ENCODE measurements at regions not wholly inside any gene's neighbourhood (a gene's known extent, or its start where the extent isn't known, plus 50 kb on each side); places are given as distances from the start of the nearest gene placed in this dataset.

DNA sequence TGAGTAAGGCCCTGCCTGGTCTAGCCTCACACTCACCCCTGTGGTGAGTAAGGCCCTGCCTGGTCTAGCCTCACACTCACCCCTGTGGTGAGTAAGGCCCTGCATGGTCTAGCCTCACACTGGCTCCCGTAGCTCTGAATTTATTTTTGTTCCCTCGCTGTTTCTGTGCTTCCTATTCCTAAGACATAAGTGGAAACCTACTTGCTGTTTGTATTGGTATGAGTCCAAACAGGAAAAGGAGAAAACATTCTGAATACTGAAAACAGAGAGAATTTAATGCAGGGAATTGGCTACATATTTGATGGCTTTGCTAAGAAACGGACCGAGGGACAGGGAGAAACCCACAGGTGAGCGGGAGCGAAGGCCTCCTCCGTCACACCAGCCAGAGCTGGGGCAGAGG, 267.8 kb downstream of the FOXL1 start:
- intact Hi-C loops (cut with DNase I), result no loop called here

DNA sequence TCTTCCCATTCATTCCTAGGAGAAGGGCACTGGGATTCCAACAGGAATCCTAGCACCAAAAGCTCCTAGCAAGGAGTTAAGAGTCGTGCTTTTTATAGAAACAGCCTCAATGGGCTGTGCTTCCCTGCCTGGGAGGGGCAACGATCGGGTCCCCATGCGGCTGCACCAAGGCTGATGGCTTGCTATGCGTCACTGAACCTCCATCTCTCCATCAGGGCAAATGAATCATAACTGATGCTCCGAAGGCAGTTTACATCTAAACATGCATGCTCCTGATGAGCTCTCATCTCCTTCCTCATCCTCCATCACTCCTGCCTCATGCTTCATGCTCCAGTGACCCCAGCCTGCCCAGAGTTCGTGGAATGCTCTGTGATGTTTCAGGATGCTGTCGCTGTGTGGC, 270.5 kb downstream of the FOXL1 start:
- Histone ChIP-seq H3K27me3 (no peaks in the 10 kb centered on the region), H3K9me3 (no peaks in the 10 kb centered on the region), H3K4me3 (no peak overlapping the region), H3K36me3 (no peaks in the 10 kb centered on the region), H3K27ac (no peak overlapping the region), H3K4me1 (peaks cover 0 to 6% (median 0%) of the 10 kb centered on the region in 12 donors)
- 42 to 53% (median 50%) methylated on average over 8 of the region's 8 CpGs for WGBS, 4 donors
- DNase-seq (no peak), ATAC-seq (no peak)
- TF ChIP-seq POLR2A (IDR thresholded peaks at IDR 0.05), result no peak
- TF ChIP-seq, protein P1, sequence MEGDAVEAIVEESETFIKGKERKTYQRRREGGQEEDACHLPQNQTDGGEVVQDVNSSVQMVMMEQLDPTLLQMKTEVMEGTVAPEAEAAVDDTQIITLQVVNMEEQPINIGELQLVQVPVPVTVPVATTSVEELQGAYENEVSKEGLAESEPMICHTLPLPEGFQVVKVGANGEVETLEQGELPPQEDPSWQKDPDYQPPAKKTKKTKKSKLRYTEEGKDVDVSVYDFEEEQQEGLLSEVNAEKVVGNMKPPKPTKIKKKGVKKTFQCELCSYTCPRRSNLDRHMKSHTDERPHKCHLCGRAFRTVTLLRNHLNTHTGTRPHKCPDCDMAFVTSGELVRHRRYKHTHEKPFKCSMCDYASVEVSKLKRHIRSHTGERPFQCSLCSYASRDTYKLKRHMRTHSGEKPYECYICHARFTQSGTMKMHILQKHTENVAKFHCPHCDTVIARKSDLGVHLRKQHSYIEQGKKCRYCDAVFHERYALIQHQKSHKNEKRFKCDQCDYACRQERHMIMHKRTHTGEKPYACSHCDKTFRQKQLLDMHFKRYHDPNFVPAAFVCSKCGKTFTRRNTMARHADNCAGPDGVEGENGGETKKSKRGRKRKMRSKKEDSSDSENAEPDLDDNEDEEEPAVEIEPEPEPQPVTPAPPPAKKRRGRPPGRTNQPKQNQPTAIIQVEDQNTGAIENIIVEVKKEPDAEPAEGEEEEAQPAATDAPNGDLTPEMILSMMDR (IDR thresholded peaks at IDR 0.05), result no peak
- intact Hi-C loops (cut with DNase I), result no loop called here

More for the DNA sequence above, 267.8 kb downstream of the FOXL1 start:
- Histone ChIP-seq H3K27me3 (no peaks in the 10 kb centered on the region), H3K4me1 (peaks cover 0 to 6% (median 0%) of the 10 kb centered on the region in 12 donors), H3K36me3 (no peaks in the 10 kb centered on the region), H3K9me3 (no peaks in the 10 kb centered on the region), H3K4me3 (no peak overlapping the region), H3K27ac (no peak overlapping the region)
- ATAC-seq, result no peak
- WGBS, 4 donors, result 71 to 81% (median 74%) methylated on average over 7 of the region's 7 CpGs
- no peak for TF ChIP-seq POLR2A (IDR thresholded peaks at IDR 0.05)
- TF ChIP-seq, protein P1 (IDR thresholded peaks at IDR 0.05), result no peak
- DNase-seq, result no peak

DNA sequence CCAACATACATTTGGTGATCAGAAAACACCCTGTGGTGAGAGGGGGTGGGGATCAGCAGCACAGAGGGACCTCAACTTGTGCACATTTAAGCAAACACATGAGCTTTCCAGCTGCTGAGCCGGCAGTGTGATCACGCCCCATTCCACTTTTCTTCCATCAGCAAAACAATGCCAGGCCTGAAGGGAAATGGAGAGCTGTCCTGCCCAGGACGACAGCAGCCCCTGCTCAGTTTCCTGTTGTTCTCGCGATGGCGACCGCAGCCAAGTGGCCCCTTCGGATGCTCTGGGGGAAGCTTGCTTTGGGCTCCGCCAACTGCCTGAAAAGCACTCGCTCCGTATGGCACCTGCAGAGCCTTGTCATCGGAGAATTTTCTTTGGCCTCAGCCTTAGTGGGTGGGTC, 272.3 kb downstream of the FOXL1 start:
- TF ChIP-seq, protein P1 (IDR thresholded peaks at IDR 0.05), result no peak
- TF ChIP-seq POLR2A (IDR thresholded peaks at IDR 0.05), result no peak
- no peaks in the 10 kb centered on the region for H3K27me3 ChIP-seq
- DNase-seq, result no peak
- no peaks in the 10 kb centered on the region for H3K36me3 ChIP-seq
- ATAC-seq, result no peak
- no peak overlapping the region for H3K4me3 ChIP-seq
- intact Hi-C loops (cut with DNase I), result no loop called here
- H3K9me3 ChIP-seq, result no peaks in the 10 kb centered on the region
- WGBS, 4 donors, result 50 to 80% (median 59%) methylated on average over 6 to 12 of the region's 12 CpGs
- no peak overlapping the region for H3K27ac ChIP-seq
- peaks cover 0 to 6% (median 0%) of the 10 kb centered on the region in 12 donors for H3K4me1 ChIP-seq

DNA sequence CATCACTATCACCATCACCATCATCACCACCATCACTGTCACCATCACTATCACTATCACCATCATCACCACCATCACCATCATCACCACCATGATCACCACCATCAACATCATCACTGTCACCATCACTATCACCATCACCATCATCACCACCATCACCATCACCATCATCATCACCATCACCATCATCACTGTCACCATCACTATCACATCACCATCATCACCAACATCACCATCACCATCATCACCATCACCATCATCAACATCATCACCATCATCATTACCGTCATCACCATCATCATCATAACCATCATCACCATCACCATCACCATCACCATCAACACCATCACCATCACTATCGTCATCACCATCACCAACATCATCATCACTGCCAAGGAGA, 273.8 kb downstream of the FOXL1 start:
- Histone ChIP-seq H3K27me3 (no peaks in the 10 kb centered on the region), H3K27ac (no peak overlapping the region), H3K4me1 (peaks cover 0 to 6% (median 0%) of the 10 kb centered on the region in 12 donors), H3K4me3 (no peak overlapping the region), H3K36me3 (no peaks in the 10 kb centered on the region), H3K9me3 (no peaks in the 10 kb centered on the region)
- DNase-seq (no peak), ATAC-seq (no peak)
- 97 to 99% (median 97%) methylated on average over 2 of the region's 2 CpGs for WGBS, 4 donors
- no peak for TF ChIP-seq POLR2A (IDR thresholded peaks at IDR 0.05)
- TF ChIP-seq, protein P1 (IDR thresholded peaks at IDR 0.05), result no peak
- intact Hi-C loops (cut with DNase I), result no loop called here

Data from heart left ventricle (tissue), 16 donors.